CD4-positive, CD25-positive, alpha-beta regulatory T cell (primary cell): ENCODE measurements at regions not wholly inside any gene's neighbourhood (a gene's known extent, or its start where the extent isn't known, plus 50 kb on each side); places are given as distances from the start of the nearest gene placed in this dataset.

ENCODE experiments used
- ATAC-seq, 2 donors: fragments of 150-1000 bp; cut with Tn5 transposase; one replicate each; pipeline ENCODE4 v1.10.0; 2021; ENCODE audit warnings: low read depth in 2 of 2, moderate number of reproducible peaks in 2 of 2, moderate library complexity in 1 of 2
- DNase-seq, 3 donors: peaks; one replicate each; pipeline versions ENCODE4 v3.0.0 to v3.0.0-alpha.2; 2012 to 2022; ENCODE audit warnings: mixed read lengths in 1 of 3
- H3K27ac ChIP-seq: one replicate; pipeline ENCODE4 v1.7.0; 2013; ENCODE audit warnings: mild to moderate bottlenecking, low read length; ENCODE audit not compliant: insufficient read depth, poor library complexity, severe bottlenecking
- H3K27me3 ChIP-seq: one replicate; pipeline ENCODE4 v1.7.0; 2013; ENCODE audit warnings: low read length; ENCODE audit not compliant: control insufficient read depth, insufficient read depth
- H3K36me3 ChIP-seq: one replicate; pipeline ENCODE4 v1.7.0; 2013; ENCODE audit warnings: mild to moderate bottlenecking, low read length, moderate library complexity; ENCODE audit not compliant: control insufficient read depth, insufficient read depth
- H3K4me1 ChIP-seq: 2 replicates; pipeline ENCODE4 v1.7.0; 2013; ENCODE audit warnings: mild to moderate bottlenecking, low read length; ENCODE audit not compliant: insufficient read depth, control insufficient read depth, poor library complexity, severe bottlenecking
- H3K4me3 ChIP-seq: one replicate; pipeline ENCODE4 v1.7.0; 2013; ENCODE audit warnings: low read depth, mild to moderate bottlenecking, low read length, moderate library complexity
- H3K9me3 ChIP-seq, 2 experiments: 1 replicate in 1 of 2; 2 replicates in 1 of 2; pipeline ENCODE4 v1.7.0; 2013; ENCODE audit warnings: low read length in 2 of 2, mild to moderate bottlenecking in 1 of 2, moderate library complexity in 1 of 2; ENCODE audit not compliant: control insufficient read depth in 2 of 2
- H3K27ac Mint-ChIP-seq, 3 donors: one replicate each; pipeline ENCODE4 v1.8.0; 2020 to 2022; ENCODE audit warnings: mild to moderate bottlenecking in 3 of 3, mixed read lengths in 3 of 3, moderate library complexity in 2 of 3
- H3K27me3 Mint-ChIP-seq: one replicate; pipeline ENCODE4 v1.8.0; 2022; ENCODE audit warnings: mild to moderate bottlenecking, mixed read lengths
- H3K36me3 Mint-ChIP-seq: one replicate; pipeline ENCODE4 v1.8.0; 2020; ENCODE audit warnings: mixed read lengths
- H3K4me1 Mint-ChIP-seq, 4 donors: one replicate each; pipeline ENCODE4 v1.8.0; 2020 to 2022; ENCODE audit warnings: mixed read lengths in 4 of 4, mild to moderate bottlenecking in 1 of 4
- H3K4me3 Mint-ChIP-seq, 4 donors: one replicate each; pipeline ENCODE4 v1.8.0; 2020 to 2022; ENCODE audit warnings: mild to moderate bottlenecking in 4 of 4, mixed read lengths in 4 of 4, moderate library complexity in 3 of 4
- H3K9me3 Mint-ChIP-seq, 7 donors: one replicate each; pipeline ENCODE4 v1.8.0; 2020 to 2022; ENCODE audit warnings: mixed read lengths in 7 of 7, mild to moderate bottlenecking in 3 of 7, moderate library complexity in 2 of 7

DNA sequence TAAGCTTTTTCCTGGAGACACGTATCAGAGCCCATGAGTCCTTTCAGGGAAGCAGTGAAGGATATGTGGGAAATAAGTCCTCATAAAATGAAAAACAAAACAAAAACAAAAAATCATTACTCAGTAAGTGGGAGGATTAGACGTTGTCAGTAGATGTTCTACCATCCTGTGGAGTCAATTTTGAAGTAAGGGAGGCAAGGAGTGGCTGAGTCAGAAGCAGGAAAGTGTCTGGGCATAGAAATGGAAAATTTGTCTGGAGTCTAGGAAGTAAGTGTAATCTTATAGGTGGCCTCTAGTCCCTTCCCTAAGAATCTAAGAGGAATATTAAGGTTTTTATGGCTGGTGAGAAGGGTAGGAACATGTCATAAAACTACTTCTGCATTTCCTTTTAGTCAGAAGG, 339.8 kb upstream of the SEMA6D start:
- no peaks in the 10 kb centered on the region for H3K27me3 Mint-ChIP-seq
- no peak overlapping the region for H3K4me3 Mint-ChIP-seq
- no peaks in the 10 kb centered on the region for H3K36me3 Mint-ChIP-seq
- no peaks in the 10 kb centered on the region for H3K4me1 ChIP-seq
- H3K9me3 ChIP-seq = no peaks in the 10 kb centered on the region
- no peak overlapping the region for H3K27ac ChIP-seq
- no peak for DNase-seq
- H3K4me1 Mint-ChIP-seq = no peaks in the 10 kb centered on the region
- no peak overlapping the region for H3K4me3 ChIP-seq
- H3K27me3 ChIP-seq = no peaks in the 10 kb centered on the region
- no peak overlapping the region for H3K27ac Mint-ChIP-seq
- peaks cover 0 to 7% (median 3%) of the 10 kb centered on the region in 7 donors for H3K9me3 Mint-ChIP-seq
- no peaks in the 10 kb centered on the region for H3K36me3 ChIP-seq
- ATAC-seq = no peak

DNA sequence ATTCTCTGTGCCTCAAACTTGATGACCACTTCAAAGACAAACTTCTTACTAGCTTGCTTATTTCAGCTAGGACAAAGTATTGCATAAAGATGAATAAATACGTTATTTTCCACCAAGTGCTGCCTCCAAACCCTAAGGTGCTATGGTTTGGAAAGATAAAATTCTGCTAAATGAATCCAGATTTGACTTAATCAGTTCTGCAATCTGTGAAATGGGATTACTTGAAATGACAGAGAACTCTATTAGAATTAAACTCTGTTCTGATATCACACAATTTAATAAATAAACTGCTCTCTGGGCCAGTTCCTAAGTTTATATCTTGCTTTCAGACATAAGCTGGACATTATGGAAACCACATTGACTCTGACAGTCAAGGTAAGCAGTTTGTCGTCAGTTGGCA, 338.8 kb upstream of the SEMA6D start:
- Mint-ChIP-seq H3K9me3 (peaks cover 0 to 7% (median 3%) of the 10 kb centered on the region in 7 donors), H3K36me3 (no peaks in the 10 kb centered on the region), H3K4me1 (no peaks in the 10 kb centered on the region), H3K27me3 (no peaks in the 10 kb centered on the region), H3K4me3 (no peak overlapping the region), H3K27ac (no peak overlapping the region)
- Histone ChIP-seq H3K36me3 (no peaks in the 10 kb centered on the region), H3K27ac (no peak overlapping the region), H3K27me3 (no peaks in the 10 kb centered on the region), H3K9me3 (no peaks in the 10 kb centered on the region), H3K4me1 (no peaks in the 10 kb centered on the region), H3K4me3 (no peak overlapping the region)
- no peak for ATAC-seq
- no peak for DNase-seq

DNA sequence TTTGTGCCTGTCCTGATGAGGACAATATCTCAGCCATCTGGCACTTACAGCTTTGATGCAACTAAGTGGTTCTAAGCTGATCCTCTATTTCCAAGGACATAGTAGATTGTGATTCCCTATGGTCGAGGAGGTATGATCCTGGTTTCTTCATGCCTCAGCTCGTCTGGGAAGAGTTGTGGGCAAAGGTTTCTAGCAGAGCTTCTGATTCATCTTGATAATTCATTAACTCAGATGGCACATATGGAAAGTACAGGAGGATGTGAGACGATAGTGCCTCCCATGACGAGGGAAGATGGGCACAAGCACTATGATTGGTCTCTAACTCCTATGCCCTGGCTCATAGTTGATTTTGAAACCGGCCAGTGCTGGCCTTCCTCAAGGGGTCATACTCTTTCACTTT, 334.2 kb upstream of the SEMA6D start:
- DNase-seq = no peak
- Mint-ChIP-seq H3K4me1 (no peaks in the 10 kb centered on the region), H3K4me3 (no peak overlapping the region), H3K36me3 (no peaks in the 10 kb centered on the region), H3K27ac (no peak overlapping the region), H3K9me3 (peaks cover 0 to 11% (median 3%) of the 10 kb centered on the region in 7 donors), H3K27me3 (no peaks in the 10 kb centered on the region)
- no peak for ATAC-seq
- Histone ChIP-seq H3K27me3 (no peaks in the 10 kb centered on the region), H3K36me3 (no peaks in the 10 kb centered on the region), H3K9me3 (no peaks in the 10 kb centered on the region), H3K4me3 (no peak overlapping the region), H3K27ac (no peak overlapping the region), H3K4me1 (no peaks in the 10 kb centered on the region)

DNA sequence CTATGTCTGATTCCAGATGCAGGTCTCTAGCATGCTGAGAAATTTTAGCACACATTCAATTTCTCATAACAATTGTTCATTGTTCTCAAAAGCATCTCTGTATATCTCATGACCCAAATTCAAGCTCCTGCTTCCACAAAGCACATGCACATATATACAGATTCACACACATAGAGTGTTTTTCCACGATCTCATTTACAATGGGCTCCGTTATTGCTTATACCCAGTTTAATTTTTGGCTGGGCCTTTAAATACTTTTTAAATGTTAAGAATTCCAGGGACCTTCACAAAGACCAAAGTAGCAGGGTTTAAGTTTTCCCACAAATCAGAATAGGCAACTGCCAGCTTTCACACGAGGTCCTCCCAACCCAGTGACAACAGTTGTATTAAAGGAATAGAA, 333.5 kb upstream of the SEMA6D start:
- Mint-ChIP-seq H3K27me3 (no peaks in the 10 kb centered on the region), H3K4me1 (no peaks in the 10 kb centered on the region), H3K27ac (no peak overlapping the region), H3K9me3 (peaks cover 0 to 11% (median 3%) of the 10 kb centered on the region in 7 donors), H3K4me3 (no peak overlapping the region), H3K36me3 (no peaks in the 10 kb centered on the region)
- DNase-seq = no peak
- H3K9me3 ChIP-seq = no peaks in the 10 kb centered on the region
- H3K27ac ChIP-seq = no peak overlapping the region
- no peaks in the 10 kb centered on the region for H3K36me3 ChIP-seq
- H3K4me1 ChIP-seq = no peaks in the 10 kb centered on the region
- no peaks in the 10 kb centered on the region for H3K27me3 ChIP-seq
- ATAC-seq = no peak
- no peak overlapping the region for H3K4me3 ChIP-seq

DNA sequence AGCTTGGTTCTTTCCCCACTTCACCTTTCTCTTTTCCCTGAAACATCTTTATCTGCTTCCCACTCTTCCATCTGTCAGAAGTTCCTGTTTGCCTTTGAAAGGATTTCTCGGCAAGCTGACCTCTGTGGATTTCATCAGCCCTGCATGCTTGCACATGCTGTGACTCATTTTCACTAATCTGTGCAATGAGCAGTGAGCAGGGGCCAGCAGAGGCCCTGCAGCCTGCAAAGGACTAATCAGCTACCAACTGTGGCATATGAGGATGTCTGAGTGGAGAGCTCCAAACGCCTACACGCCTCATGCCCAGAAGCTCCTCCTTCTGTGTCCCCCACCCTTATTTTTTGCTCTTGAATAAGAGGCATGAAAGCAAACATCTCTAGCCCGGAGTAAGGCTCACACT, 333.0 kb upstream of the SEMA6D start:
- Histone ChIP-seq H3K4me1 (no peaks in the 10 kb centered on the region), H3K27me3 (no peaks in the 10 kb centered on the region), H3K4me3 (no peak overlapping the region), H3K36me3 (no peaks in the 10 kb centered on the region), H3K27ac (no peak overlapping the region), H3K9me3 (no peaks in the 10 kb centered on the region)
- Mint-ChIP-seq H3K27ac (no peak overlapping the region), H3K4me3 (no peak overlapping the region), H3K36me3 (no peaks in the 10 kb centered on the region), H3K9me3 (peaks cover 0 to 7% (median 1%) of the 10 kb centered on the region in 7 donors), H3K4me1 (no peaks in the 10 kb centered on the region), H3K27me3 (no peaks in the 10 kb centered on the region)
- ATAC-seq (no peak), DNase-seq (no peak)

DNA sequence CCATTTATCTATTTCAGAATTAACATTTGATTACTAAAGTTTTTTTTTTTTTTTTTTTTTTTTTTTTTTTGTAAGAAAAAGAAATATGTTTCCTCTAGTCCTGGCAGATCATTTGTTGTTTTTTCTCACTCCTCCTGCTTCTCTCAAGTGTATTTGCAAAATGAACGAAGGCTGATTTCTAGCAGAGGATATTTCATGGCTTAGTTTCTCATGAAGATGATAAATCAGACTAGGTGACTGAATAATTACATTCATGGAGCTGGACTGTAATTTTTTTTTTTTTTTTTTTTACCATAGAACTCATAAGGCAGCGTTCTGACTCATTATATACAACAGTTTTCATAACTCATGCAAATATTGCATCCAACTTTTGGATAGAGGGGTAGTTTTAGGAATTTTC, 332.5 kb upstream of the SEMA6D start:
- Histone ChIP-seq H3K27me3 (no peaks in the 10 kb centered on the region), H3K4me1 (no peaks in the 10 kb centered on the region), H3K36me3 (no peaks in the 10 kb centered on the region), H3K27ac (no peak overlapping the region), H3K9me3 (no peaks in the 10 kb centered on the region), H3K4me3 (no peak overlapping the region)
- Mint-ChIP-seq H3K9me3 (peaks cover 0 to 7% (median 0%) of the 10 kb centered on the region in 7 donors), H3K4me3 (no peak overlapping the region), H3K4me1 (no peaks in the 10 kb centered on the region), H3K27me3 (no peaks in the 10 kb centered on the region), H3K27ac (no peak overlapping the region), H3K36me3 (no peaks in the 10 kb centered on the region)
- ATAC-seq (no peak), DNase-seq (no peak)

DNA sequence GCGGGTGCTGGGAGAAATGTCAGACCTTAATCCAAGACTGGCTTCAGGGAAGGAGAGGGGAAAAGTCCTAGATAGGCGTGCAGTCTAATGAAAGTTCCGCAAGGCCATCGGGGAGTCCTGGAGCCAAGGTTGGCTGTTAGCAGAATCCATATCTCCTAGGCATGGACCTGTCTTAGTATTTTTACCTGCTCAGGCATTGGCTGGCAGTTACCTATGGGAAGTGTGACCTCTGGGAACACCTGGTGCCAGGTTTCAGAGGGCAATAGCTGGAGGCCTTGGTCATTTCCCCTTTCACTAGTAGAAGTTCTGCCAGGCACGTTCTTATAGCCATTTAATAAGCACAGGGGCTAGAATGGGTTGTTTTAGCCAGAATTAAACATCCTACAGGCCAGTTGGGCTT, 330.8 kb upstream of the SEMA6D start:
- H3K36me3 Mint-ChIP-seq = no peaks in the 10 kb centered on the region
- no peak for ATAC-seq
- H3K4me3 Mint-ChIP-seq = no peak overlapping the region
- Histone ChIP-seq H3K4me3 (no peak overlapping the region), H3K27me3 (no peaks in the 10 kb centered on the region), H3K4me1 (no peaks in the 10 kb centered on the region), H3K36me3 (no peaks in the 10 kb centered on the region), H3K9me3 (no peaks in the 10 kb centered on the region), H3K27ac (no peak overlapping the region)
- H3K4me1 Mint-ChIP-seq = no peaks in the 10 kb centered on the region
- DNase-seq = no peak
- peaks cover 0 to 7% (median 3%) of the 10 kb centered on the region in 7 donors for H3K9me3 Mint-ChIP-seq
- no peak overlapping the region for H3K27ac Mint-ChIP-seq
- H3K27me3 Mint-ChIP-seq = no peaks in the 10 kb centered on the region

DNA sequence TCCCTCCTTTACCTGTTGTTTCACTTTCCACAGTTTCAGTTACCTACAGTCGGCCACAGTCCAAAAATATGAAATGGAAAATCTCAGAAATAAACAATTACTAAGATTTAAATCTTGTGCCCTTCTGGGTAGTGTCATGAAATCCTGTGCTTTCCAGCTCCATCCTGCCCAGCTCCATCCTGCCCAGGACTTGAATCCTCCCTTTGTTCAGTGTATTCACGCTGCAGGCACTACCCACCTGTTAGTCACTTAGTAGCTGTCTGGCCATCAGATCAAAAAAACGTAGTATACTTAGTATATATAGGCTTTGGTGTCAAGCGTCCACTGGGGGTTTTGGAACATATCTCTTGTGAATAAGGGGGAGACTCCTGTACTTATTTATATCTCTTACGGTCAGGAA, 329.0 kb upstream of the SEMA6D start:
- Histone ChIP-seq H3K27ac (no peak overlapping the region), H3K4me1 (no peaks in the 10 kb centered on the region), H3K9me3 (no peaks in the 10 kb centered on the region), H3K36me3 (no peaks in the 10 kb centered on the region), H3K4me3 (no peak overlapping the region), H3K27me3 (no peaks in the 10 kb centered on the region)
- Mint-ChIP-seq H3K9me3 (peaks cover 0 to 7% (median 3%) of the 10 kb centered on the region in 7 donors), H3K27me3 (no peaks in the 10 kb centered on the region), H3K4me3 (no peak overlapping the region), H3K36me3 (no peaks in the 10 kb centered on the region), H3K27ac (no peak overlapping the region), H3K4me1 (no peaks in the 10 kb centered on the region)
- ATAC-seq (no peak), DNase-seq (no peak)
